NCI-H510A (cell line): ENCODE measurements at regions not wholly inside any gene's neighbourhood (a gene's known extent, or its start where the extent isn't known, plus 50 kb on each side); places are given as distances from the start of the nearest gene placed in this dataset.

Experiments
- DNase-seq: peaks from one replicate; lab custom pipeline; 2025; lab: John Stamatoyannopoulos, UW

GRCh38 chr17:77488531-77489238 is 347.9 kb downstream of the SEC14L1 start:
- no peak for DNase-seq

- no peak for DNase-seq
These were observed 348.6 kb downstream of the SEC14L1 start for GRCh38 chr17:77489239-77489892.

- DNase-seq: no peak
These were observed 349.1 kb downstream of the SEC14L1 start for GRCh38 chr17:77489893-77490255.

GRCh38 chr17:77490361-77491183 is 349.8 kb downstream of the SEC14L1 start:
- DNase-seq: no peak

- no peak for DNase-seq
These were observed 351.2 kb downstream of the SEC14L1 start for GRCh38 chr17:77491921-77492445.

- DNase-seq: no peak
These were observed 351.9 kb downstream of the SEC14L1 start for GRCh38 chr17:77492446-77493237.

- DNase-seq: no peak
These were observed 352.6 kb downstream of the SEC14L1 start for GRCh38 chr17:77493238-77493820.

GRCh38 chr17:77493901-77494663 is 353.3 kb downstream of the SEC14L1 start:
- no peak for DNase-seq

GRCh38 chr17:77494664-77495435 is 354.1 kb downstream of the SEC14L1 start:
- DNase-seq: no peak

GRCh38 chr17:77495575-77495974 is 354.8 kb downstream of the SEC14L1 start:
- DNase-seq: no peak

- no peak for DNase-seq
These were observed 355.6 kb downstream of the SEC14L1 start for GRCh38 chr17:77496401-77496801.

- no peak for DNase-seq
These were observed 356.2 kb downstream of the SEC14L1 start for GRCh38 chr17:77496831-77497577.

GRCh38 chr17:77497578-77497934 is 356.8 kb downstream of the SEC14L1 start:
- DNase-seq: no peak

GRCh38 chr17:77498091-77498741 is 357.4 kb downstream of the SEC14L1 start:
- no peak for DNase-seq

GRCh38 chr17:77498791-77499698 is 358.3 kb downstream of the SEC14L1 start:
- no peak for DNase-seq

GRCh38 chr17:77499699-77500435 is 359.1 kb downstream of the SEC14L1 start:
- DNase-seq: no peak

- no peak for DNase-seq
These were observed 360.4 kb downstream of the SEC14L1 start for GRCh38 chr17:77501101-77501566.
